HepG2 (cell line): ENCODE measurements at regions not wholly inside any gene's neighbourhood (a gene's known extent, or its start where the extent isn't known, plus 50 kb on each side); places are given as distances from the start of the nearest gene placed in this dataset.

Source experiments
- CBFB ChIP-seq: sonication (generic); formaldehyde crosslinking; IDR thresholded peaks from 2 replicates; pipeline ENCODE4 v1.4.0; 2020; ENCODE audit warnings: missing genetic modification reagents
- DNMT1 ChIP-seq: sonication (generic); formaldehyde crosslinking; IDR thresholded peaks from 2 replicates; pipeline ENCODE4 v1.5.1; 2020; ENCODE audit warnings: mild to moderate bottlenecking, missing genetic modification reagents
- NR2F2 ChIP-seq: IDR thresholded peaks from 2 replicates; pipeline ENCODE4 v1.6.1; 2012; ENCODE audit warnings: low read depth, inconsistent platforms, borderline replicate concordance
- ZNF10 ChIP-seq: sonication (generic); formaldehyde crosslinking; IDR thresholded peaks from 2 replicates; pipeline ENCODE4 v1.4.0; 2020; ENCODE audit warnings: mild to moderate bottlenecking, low read depth, missing genetic modification reagents, borderline replicate concordance
- ZNF350 ChIP-seq: sonication (generic); formaldehyde crosslinking; IDR thresholded peaks from 2 replicates; pipeline ENCODE4 v1.4.0; 2020; ENCODE audit warnings: mild to moderate bottlenecking, low read depth, missing genetic modification reagents, borderline replicate concordance
- ZNF552 ChIP-seq: sonication (generic); formaldehyde crosslinking; IDR thresholded peaks from 2 replicates; pipeline ENCODE4 v1.9.0; 2022; ENCODE audit warnings: missing genetic modification reagents, mild to moderate bottlenecking, borderline replicate concordance
- ZNF562 ChIP-seq: sonication (generic); formaldehyde crosslinking; IDR thresholded peaks from 2 replicates; pipeline ENCODE4 v1.8.0; 2022; ENCODE audit warnings: missing genetic modification reagents, borderline replicate concordance
- TF ChIP-seq, protein P1 (sequence below): sonication (generic); formaldehyde crosslinking; IDR thresholded peaks from 2 replicates; pipeline ENCODE4 v1.9.0; 2021; ENCODE audit warnings: mild to moderate bottlenecking, missing genetic modification reagents
- TF ChIP-seq, protein P2 (sequence below): sonication (generic); formaldehyde crosslinking; IDR thresholded peaks from 2 replicates; pipeline ENCODE4 v1.5.1; 2020; ENCODE audit warnings: mild to moderate bottlenecking, missing genetic modification reagents, moderate library complexity

DNA sequence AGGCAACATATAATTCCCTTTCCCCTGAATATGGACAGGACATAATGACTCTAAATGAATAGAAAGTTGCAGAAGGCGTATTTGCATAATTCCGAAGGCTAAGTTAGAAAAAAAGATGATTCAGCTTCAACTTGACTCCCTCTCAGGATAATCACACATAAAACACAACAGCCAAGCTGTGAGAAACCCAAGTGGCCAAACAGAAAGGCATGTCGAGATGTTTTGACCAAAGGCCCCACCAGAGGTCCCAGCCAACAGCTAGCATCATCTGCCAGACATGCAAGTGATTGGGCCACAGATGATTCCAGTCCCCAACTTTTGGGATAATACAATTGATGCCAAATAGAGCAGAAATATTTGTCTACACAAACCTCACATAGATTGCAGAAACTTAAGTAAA lies 444.9 kb downstream of the LTN1 start (continued):
- TF ChIP-seq, protein P1, sequence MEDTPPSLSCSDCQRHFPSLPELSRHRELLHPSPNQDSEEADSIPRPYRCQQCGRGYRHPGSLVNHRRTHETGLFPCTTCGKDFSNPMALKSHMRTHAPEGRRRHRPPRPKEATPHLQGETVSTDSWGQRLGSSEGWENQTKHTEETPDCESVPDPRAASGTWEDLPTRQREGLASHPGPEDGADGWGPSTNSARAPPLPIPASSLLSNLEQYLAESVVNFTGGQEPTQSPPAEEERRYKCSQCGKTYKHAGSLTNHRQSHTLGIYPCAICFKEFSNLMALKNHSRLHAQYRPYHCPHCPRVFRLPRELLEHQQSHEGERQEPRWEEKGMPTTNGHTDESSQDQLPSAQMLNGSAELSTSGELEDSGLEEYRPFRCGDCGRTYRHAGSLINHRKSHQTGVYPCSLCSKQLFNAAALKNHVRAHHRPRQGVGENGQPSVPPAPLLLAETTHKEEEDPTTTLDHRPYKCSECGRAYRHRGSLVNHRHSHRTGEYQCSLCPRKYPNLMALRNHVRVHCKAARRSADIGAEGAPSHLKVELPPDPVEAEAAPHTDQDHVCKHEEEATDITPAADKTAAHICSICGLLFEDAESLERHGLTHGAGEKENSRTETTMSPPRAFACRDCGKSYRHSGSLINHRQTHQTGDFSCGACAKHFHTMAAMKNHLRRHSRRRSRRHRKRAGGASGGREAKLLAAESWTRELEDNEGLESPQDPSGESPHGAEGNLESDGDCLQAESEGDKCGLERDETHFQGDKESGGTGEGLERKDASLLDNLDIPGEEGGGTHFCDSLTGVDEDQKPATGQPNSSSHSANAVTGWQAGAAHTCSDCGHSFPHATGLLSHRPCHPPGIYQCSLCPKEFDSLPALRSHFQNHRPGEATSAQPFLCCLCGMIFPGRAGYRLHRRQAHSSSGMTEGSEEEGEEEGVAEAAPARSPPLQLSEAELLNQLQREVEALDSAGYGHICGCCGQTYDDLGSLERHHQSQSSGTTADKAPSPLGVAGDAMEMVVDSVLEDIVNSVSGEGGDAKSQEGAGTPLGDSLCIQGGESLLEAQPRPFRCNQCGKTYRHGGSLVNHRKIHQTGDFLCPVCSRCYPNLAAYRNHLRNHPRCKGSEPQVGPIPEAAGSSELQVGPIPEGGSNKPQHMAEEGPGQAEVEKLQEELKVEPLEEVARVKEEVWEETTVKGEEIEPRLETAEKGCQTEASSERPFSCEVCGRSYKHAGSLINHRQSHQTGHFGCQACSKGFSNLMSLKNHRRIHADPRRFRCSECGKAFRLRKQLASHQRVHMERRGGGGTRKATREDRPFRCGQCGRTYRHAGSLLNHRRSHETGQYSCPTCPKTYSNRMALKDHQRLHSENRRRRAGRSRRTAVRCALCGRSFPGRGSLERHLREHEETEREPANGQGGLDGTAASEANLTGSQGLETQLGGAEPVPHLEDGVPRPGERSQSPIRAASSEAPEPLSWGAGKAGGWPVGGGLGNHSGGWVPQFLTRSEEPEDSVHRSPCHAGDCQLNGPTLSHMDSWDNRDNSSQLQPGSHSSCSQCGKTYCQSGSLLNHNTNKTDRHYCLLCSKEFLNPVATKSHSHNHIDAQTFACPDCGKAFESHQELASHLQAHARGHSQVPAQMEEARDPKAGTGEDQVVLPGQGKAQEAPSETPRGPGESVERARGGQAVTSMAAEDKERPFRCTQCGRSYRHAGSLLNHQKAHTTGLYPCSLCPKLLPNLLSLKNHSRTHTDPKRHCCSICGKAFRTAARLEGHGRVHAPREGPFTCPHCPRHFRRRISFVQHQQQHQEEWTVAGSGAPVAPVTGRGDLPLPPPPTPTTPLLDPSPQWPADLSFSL (CRISPR knock-in tag): no peak
- TF ChIP-seq, protein P2, sequence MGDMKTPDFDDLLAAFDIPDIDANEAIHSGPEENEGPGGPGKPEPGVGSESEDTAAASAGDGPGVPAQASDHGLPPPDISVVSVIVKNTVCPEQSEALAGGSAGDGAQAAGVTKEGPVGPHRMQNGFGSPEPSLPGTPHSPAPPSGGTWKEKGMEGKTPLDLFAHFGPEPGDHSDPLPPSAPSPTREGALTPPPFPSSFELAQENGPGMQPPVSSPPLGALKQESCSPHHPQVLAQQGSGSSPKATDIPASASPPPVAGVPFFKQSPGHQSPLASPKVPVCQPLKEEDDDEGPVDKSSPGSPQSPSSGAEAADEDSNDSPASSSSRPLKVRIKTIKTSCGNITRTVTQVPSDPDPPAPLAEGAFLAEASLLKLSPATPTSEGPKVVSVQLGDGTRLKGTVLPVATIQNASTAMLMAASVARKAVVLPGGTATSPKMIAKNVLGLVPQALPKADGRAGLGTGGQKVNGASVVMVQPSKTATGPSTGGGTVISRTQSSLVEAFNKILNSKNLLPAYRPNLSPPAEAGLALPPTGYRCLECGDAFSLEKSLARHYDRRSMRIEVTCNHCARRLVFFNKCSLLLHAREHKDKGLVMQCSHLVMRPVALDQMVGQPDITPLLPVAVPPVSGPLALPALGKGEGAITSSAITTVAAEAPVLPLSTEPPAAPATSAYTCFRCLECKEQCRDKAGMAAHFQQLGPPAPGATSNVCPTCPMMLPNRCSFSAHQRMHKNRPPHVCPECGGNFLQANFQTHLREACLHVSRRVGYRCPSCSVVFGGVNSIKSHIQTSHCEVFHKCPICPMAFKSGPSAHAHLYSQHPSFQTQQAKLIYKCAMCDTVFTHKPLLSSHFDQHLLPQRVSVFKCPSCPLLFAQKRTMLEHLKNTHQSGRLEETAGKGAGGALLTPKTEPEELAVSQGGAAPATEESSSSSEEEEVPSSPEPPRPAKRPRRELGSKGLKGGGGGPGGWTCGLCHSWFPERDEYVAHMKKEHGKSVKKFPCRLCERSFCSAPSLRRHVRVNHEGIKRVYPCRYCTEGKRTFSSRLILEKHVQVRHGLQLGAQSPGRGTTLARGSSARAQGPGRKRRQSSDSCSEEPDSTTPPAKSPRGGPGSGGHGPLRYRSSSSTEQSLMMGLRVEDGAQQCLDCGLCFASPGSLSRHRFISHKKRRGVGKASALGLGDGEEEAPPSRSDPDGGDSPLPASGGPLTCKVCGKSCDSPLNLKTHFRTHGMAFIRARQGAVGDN: no peak
- TF ChIP-seq CBFB (CRISPR knock-in tag): no peak
- no peak for TF ChIP-seq ZNF562 (CRISPR knock-in tag)
- no peak for TF ChIP-seq ZNF552 (CRISPR knock-in tag)
- no peak for TF ChIP-seq ZNF10 (CRISPR knock-in tag)
- no peak for TF ChIP-seq NR2F2
- TF ChIP-seq DNMT1 (CRISPR knock-in tag): no peak
- no peak for TF ChIP-seq ZNF350
- TF ChIP-seq, all 625 proteins: peak for 0
